ENCODE measurements at regions not wholly inside any gene's neighbourhood (a gene's known extent, or its start where the extent isn't known, plus 50 kb on each side); places are given as distances from the start of the nearest gene placed in this dataset.
A peak's percentile ranks its signal among the peaks of the same experiment; 100 is the strongest.

- TF ChIP-seq ZNF462 (CRISPR knock-in tag; IDR thresholded peaks at IDR 0.05) (no peak), ZNF331 (CRISPR knock-in tag; IDR thresholded peaks at IDR 0.05; ENCODE audit: low read depth) (no peak)
Observed at GRCh38 chr2:88865801-88866371, 174.4 kb downstream of the RPIA start (continued).

GRCh38 chr2:88866756-88867155 lies 175.3 kb downstream of the RPIA start:
- no peak overlapping the region for H3K27ac Mint-ChIP-seq
- Histone ChIP-seq H3K4me3 (no peak overlapping the region), H3K27ac (ENCODE audit: low read depth) (no peak overlapping the region), H3K9me2 (ENCODE audit: insufficient read depth) (no peaks in the 10 kb centered on the region), H3K36me3 (ENCODE audit: insufficient read depth) (no peaks in the 10 kb centered on the region), H3F3A (replicated peaks; ENCODE audit: low read depth) (no peaks in the 10 kb centered on the region), H2AFZ (0 out of 2 replicates have a peak overlapping the region, but pooled peaks have one; percentile 38), H3K79me2 (replicated peaks; ENCODE audit: insufficient read depth) (no peaks in the 10 kb centered on the region), H3K4me2 (no peak overlapping the region), H3K4me1 (ENCODE audit: insufficient read depth) (no peaks in the 10 kb centered on the region), H4K20me1 (replicated peaks; ENCODE audit: insufficient read depth) (no peaks in the 10 kb centered on the region; the same call in 1 of the 2 replicates), H3K27me3 (ENCODE audit: insufficient read depth) (no peaks in the 10 kb centered on the region)
- H3K27me3 Mint-ChIP-seq (ENCODE audit: insufficient read depth, low read depth, poor library complexity): no peaks in the 10 kb centered on the region
- H3K4me3 Mint-ChIP-seq: no peak overlapping the region
- no peaks in the 10 kb centered on the region for H3K9me3 Mint-ChIP-seq
- H3K36me3 Mint-ChIP-seq (ENCODE audit: low read depth): no peaks in the 10 kb centered on the region
- no peak for TF ChIP-seq JUNB (IDR thresholded peaks at IDR 0.05; ENCODE audit: unreplicated experiment)
- no peak for TF ChIP-seq NANOG (IDR thresholded peaks at IDR 0.05; ENCODE audit: borderline replicate concordance)
- no peak for TF ChIP-seq CTCF (conservative IDR thresholded peaks at IDR 0.05; ENCODE audit: low read depth in 2 of 2)
- no peak for TF ChIP-seq ZNF331 (CRISPR knock-in tag; IDR thresholded peaks at IDR 0.05; ENCODE audit: low read depth)
- TF ChIP-seq POLR2AphosphoS5 (IDR thresholded peaks at IDR 0.05; ENCODE audit: low read depth): no peak
- ATAC-seq: no peak
- DNase-seq (ENCODE audit: low spot score): no peak
- H3K4me1 Mint-ChIP-seq: peaks cover 4% of the 10 kb centered on the region; the same call in 2 of the 3 replicates
